ENCODE measurements at regions not wholly inside any gene's neighbourhood (a gene's known extent, or its start where the extent isn't known, plus 50 kb on each side); places are given as distances from the start of the nearest gene placed in this dataset.

DNA sequence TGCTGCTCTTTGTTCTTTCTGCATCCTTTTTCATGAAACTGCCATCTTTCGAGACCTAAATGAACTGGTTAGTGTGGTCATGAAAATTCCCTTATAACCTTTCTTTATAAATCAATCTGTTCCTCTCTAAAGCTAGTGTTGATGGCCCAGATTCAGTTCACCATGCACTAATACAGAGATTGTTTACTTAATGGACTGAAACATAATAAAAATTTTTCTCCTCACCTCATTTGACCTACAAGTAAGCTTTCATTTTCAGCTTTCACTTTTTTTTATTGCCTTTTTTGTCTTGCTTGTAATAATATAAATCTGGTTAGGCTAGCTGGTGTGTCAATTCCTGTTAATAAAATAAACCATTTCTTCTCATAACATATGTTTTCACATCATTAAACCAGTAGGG is 183.8 kb downstream of the CCDC59 start:
- no peak overlapping the region for H3K4me3 ChIP-seq
- H3K9me3 ChIP-seq, result no peaks in the 10 kb centered on the region
- TF ChIP-seq CTCF (IDR thresholded peaks at IDR 0.05), result no peak
- no peak for TF ChIP-seq POLR2A (IDR thresholded peaks at IDR 0.05)
- no peak for DNase-seq
- no peak overlapping the region for H3K27ac ChIP-seq
- no peaks in the 10 kb centered on the region for H3K4me1 ChIP-seq
- no peaks in the 10 kb centered on the region for H3K36me3 ChIP-seq
- H3K27me3 ChIP-seq, result no peaks in the 10 kb centered on the region

DNA sequence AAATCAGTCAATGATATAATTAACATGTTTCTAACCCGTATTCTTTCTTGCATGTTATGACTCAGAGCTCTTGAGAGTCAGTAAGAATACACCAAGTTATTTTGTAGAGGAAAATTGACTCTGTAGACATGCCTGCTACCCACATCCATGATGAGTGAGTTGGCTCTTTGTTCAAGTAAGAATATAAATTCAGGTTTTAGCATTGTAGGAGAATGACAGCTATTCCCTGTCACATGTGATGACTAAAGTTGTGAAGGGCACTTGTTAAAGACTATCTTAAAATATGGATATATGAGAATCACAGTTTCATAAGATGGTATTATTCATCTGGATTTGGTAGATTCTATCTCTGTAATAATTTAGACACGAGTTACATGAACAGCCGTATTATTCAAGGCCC is 209.1 kb downstream of the CCDC59 start:
- no peak for TF ChIP-seq CTCF (IDR thresholded peaks at IDR 0.05)
- TF ChIP-seq POLR2A (IDR thresholded peaks at IDR 0.05), result no peak
- no peaks in the 10 kb centered on the region for H3K27me3 ChIP-seq

DNA sequence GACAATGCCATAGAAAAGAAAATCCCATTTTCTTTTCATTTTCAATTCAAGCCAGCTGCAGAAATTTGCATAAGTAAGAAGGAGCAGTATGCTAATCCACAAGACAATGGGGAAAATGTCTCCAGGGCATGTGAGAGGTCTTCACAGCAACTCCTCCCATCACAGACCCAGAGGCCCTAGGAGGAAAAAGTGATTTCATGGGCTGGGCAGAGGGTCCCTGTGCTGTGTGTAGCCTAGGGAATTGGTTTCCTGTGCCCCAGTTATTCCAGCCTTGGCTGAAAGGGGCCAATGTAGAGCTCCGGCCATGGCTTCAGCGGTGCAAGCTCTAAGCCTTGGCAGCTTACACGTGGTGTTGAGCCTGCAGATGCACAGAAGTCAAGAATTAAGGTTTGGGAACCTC is 211.4 kb downstream of the CCDC59 start:
- TF ChIP-seq POLR2A (IDR thresholded peaks at IDR 0.05) (no peak), CTCF (IDR thresholded peaks at IDR 0.05) (no peak)
- no peaks in the 10 kb centered on the region for H3K4me1 ChIP-seq
- no peak overlapping the region for H3K4me3 ChIP-seq
- DNase-seq, result no peak
- no peaks in the 10 kb centered on the region for H3K9me3 ChIP-seq
- H3K36me3 ChIP-seq, result no peaks in the 10 kb centered on the region
- H3K27ac ChIP-seq, result no peak overlapping the region
- H3K27me3 ChIP-seq, result no peaks in the 10 kb centered on the region

More for the DNA sequence above, 209.1 kb downstream of the CCDC59 start:
- Histone ChIP-seq H3K4me1 (no peaks in the 10 kb centered on the region), H3K9me3 (no peaks in the 10 kb centered on the region), H3K4me3 (no peak overlapping the region), H3K36me3 (no peaks in the 10 kb centered on the region), H3K27ac (no peak overlapping the region)
- no peak for DNase-seq

- no peaks in the 10 kb centered on the region for H3K36me3 ChIP-seq
- no peaks in the 10 kb centered on the region for H3K27me3 ChIP-seq
- H3K9me3 ChIP-seq, result no peaks in the 10 kb centered on the region
- H3K27ac ChIP-seq, result no peak overlapping the region
- no peaks in the 10 kb centered on the region for H3K4me1 ChIP-seq
- no peak for DNase-seq
- no peak for TF ChIP-seq POLR2A (IDR thresholded peaks at IDR 0.05)
- no peak for TF ChIP-seq CTCF (IDR thresholded peaks at IDR 0.05)
- H3K4me3 ChIP-seq, result no peak overlapping the region
Measured at GRCh38 chr12:82144505-82144904, 213.7 kb downstream of the CCDC59 start.

DNA sequence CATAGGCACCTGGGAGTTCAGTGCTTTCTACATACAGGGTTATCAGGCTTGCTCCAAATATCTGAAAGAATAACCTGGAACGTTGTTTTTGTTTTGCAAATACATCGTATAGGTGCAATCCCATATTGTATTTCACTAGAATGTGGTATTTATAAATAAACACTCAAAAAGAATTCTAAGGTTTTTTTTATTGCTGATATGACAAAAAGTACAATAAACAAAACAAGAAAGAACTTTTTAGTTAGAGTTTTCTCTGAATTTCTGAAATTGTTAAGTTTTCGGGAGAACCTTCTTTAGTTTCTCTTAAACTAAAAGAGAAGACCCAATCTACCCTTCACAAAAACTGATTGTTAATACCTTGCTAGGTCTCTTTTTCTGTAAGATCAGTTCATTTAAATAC is 225.8 kb downstream of the CCDC59 start:
- Histone ChIP-seq H3K36me3 (no peaks in the 10 kb centered on the region), H3K27me3 (no peaks in the 10 kb centered on the region), H3K4me3 (no peak overlapping the region), H3K4me1 (no peaks in the 10 kb centered on the region), H3K27ac (no peak overlapping the region), H3K9me3 (no peaks in the 10 kb centered on the region)
- no peak for DNase-seq
- TF ChIP-seq CTCF (IDR thresholded peaks at IDR 0.05), result no peak
- no peak for TF ChIP-seq POLR2A (IDR thresholded peaks at IDR 0.05)

DNA sequence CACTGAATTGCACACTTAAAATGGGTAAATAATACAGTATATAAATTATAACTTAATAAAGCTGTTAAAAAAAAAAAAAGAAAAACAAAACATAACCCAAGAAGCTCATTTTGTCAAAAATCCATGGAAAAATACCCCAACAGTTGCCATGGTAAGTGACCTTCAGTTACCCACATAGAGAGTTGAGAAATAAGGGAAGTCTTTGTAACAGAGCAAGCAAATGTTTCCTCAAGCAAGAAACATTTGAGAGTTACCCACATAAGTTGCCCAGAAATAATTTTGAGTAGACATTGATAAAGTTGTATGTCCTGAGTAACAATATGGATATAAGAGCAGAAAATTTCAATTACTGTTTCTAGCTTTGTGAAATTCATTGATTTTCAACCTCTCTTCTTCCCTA is 227.4 kb downstream of the CCDC59 start:
- no peak for TF ChIP-seq CTCF (IDR thresholded peaks at IDR 0.05)
- Histone ChIP-seq H3K4me1 (no peaks in the 10 kb centered on the region), H3K9me3 (no peaks in the 10 kb centered on the region), H3K4me3 (no peak overlapping the region), H3K36me3 (no peaks in the 10 kb centered on the region), H3K27me3 (no peaks in the 10 kb centered on the region), H3K27ac (no peak overlapping the region)
- DNase-seq, result no peak

Data from Peyer's patch (tissue), 4 donors.